NB4 (cell line): ENCODE measurements at regions not wholly inside any gene's neighbourhood (a gene's known extent, or its start where the extent isn't known, plus 50 kb on each side); places are given as distances from the start of the nearest gene placed in this dataset.
"Not testable (repeated sequence)": the region's sequence is repeated elsewhere in the genome, so short reads cannot be mapped to it uniquely, and the experiment has no call there.

Source experiments
- DNase-seq: peaks from one replicate; pipeline ENCODE4 v3.0.0; 2010; ENCODE audit warnings: low read depth
- H3K4me3 ChIP-seq: one replicate; pipeline ENCODE4 v1.5.1; 2011; ENCODE audit warnings: mild to moderate bottlenecking, low read depth, low read length, moderate library complexity
- CTCF ChIP-seq: IDR thresholded peaks from one replicate; pipeline ENCODE4 v1.5.1; 2012; ENCODE audit warnings: low read depth, low read length
- MAX ChIP-seq: IDR thresholded peaks from 2 replicates; pipeline ENCODE4 v1.6.1; 2011; ENCODE audit warnings: low read depth, low read length
- MYC ChIP-seq: IDR thresholded peaks from 2 replicates; pipeline ENCODE4 v1.6.1; 2011; ENCODE audit warnings: low read depth, low read length
- POLR2A ChIP-seq: IDR thresholded peaks from 2 replicates; pipeline ENCODE4 v1.6.1; 2011; ENCODE audit warnings: mild to moderate bottlenecking; ENCODE audit not compliant: insufficient read length; ENCODE audit errors: extremely low read depth

- no peak for TF ChIP-seq MYC
These were observed 72.5 kb upstream of the CTBP2 start for GRCh38 chr10:125232841-125233240.

GRCh38 chr10:125231813-125232475 is 71.6 kb upstream of the CTBP2 start:
- H3K4me3 ChIP-seq: no peak overlapping the region
- no peak for TF ChIP-seq CTCF
- no peak for TF ChIP-seq MYC
- no peak for TF ChIP-seq POLR2A
- no peak for TF ChIP-seq MAX
- no peak for DNase-seq

More at GRCh38 chr10:125232841-125233240, 72.5 kb upstream of the CTBP2 start:
- DNase-seq: no peak
- no peak overlapping the region for H3K4me3 ChIP-seq

GRCh38 chr10:125231116-125231812 is 70.9 kb upstream of the CTBP2 start:
- no peak overlapping the region for H3K4me3 ChIP-seq
- DNase-seq: no peak
- TF ChIP-seq CTCF: no peak
- no peak for TF ChIP-seq MAX
- TF ChIP-seq MYC: no peak
- TF ChIP-seq POLR2A: no peak

GRCh38 chr10:125230251-125230650 is 69.9 kb upstream of the CTBP2 start:
- no peak for DNase-seq
- no peak for TF ChIP-seq CTCF
- TF ChIP-seq POLR2A: no peak
- no peak for TF ChIP-seq MAX
- no peak for TF ChIP-seq MYC
- no peak overlapping the region for H3K4me3 ChIP-seq

GRCh38 chr10:125228245-125228940 is 68.0 kb upstream of the CTBP2 start:
- DNase-seq, H3K4me3 ChIP-seq: not testable (repeated sequence)

- no peak overlapping the region for H3K4me3 ChIP-seq
- no peak for DNase-seq
- TF ChIP-seq POLR2A (no peak), MYC (no peak), CTCF (no peak), MAX (no peak)
These were observed 67.2 kb upstream of the CTBP2 start for GRCh38 chr10:125227546-125227945.

GRCh38 chr10:125226823-125227222 is 66.5 kb upstream of the CTBP2 start:
- no peak for DNase-seq
- TF ChIP-seq CTCF: no peak
- H3K4me3 ChIP-seq: no peak overlapping the region
